ENCODE measurements at regions not wholly inside any gene's neighbourhood (a gene's known extent, or its start where the extent isn't known, plus 50 kb on each side); places are given as distances from the start of the nearest gene placed in this dataset.

DNA sequence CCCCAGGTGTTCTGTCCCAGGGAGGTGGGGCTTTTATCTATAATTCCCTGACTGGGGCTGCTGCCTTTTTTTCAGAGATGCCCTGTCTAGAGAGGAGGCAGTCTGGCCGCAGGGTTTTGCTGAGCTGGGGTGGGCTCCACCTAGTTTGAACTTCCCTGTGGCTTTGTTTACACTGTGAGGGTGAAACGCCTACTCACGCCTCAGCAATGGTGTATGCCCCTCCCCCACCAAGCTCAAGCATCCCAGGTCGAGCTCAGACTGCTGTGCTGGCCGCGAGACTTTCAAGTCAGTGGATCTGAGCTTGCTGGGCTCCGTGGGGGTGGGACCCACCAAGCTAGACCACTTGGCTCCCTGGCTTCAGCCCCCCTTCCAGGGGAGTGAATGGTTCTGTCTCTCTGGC is 124.3 kb downstream of the CENPF start:
- H3K4me3 Mint-ChIP-seq, result no peak overlapping the region
- no peaks in the 10 kb centered on the region for H3K4me1 Mint-ChIP-seq (ENCODE audit: low read depth)
- peaks cover 2% of the 10 kb centered on the region for H3K9me3 Mint-ChIP-seq
- no peak overlapping the region for H3K27ac Mint-ChIP-seq
- H3K36me3 Mint-ChIP-seq (ENCODE audit: low read depth), result peaks cover 15% of the 10 kb centered on the region
- TF ChIP-seq, protein P1, sequence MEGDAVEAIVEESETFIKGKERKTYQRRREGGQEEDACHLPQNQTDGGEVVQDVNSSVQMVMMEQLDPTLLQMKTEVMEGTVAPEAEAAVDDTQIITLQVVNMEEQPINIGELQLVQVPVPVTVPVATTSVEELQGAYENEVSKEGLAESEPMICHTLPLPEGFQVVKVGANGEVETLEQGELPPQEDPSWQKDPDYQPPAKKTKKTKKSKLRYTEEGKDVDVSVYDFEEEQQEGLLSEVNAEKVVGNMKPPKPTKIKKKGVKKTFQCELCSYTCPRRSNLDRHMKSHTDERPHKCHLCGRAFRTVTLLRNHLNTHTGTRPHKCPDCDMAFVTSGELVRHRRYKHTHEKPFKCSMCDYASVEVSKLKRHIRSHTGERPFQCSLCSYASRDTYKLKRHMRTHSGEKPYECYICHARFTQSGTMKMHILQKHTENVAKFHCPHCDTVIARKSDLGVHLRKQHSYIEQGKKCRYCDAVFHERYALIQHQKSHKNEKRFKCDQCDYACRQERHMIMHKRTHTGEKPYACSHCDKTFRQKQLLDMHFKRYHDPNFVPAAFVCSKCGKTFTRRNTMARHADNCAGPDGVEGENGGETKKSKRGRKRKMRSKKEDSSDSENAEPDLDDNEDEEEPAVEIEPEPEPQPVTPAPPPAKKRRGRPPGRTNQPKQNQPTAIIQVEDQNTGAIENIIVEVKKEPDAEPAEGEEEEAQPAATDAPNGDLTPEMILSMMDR (IDR thresholded peaks at IDR 0.05), result no peak
- peaks cover 8% of the 10 kb centered on the region; the same call in 1 of the 2 replicates for H3K27me3 Mint-ChIP-seq (ENCODE audit: insufficient read depth)
- no peak for DNase-seq

DNA sequence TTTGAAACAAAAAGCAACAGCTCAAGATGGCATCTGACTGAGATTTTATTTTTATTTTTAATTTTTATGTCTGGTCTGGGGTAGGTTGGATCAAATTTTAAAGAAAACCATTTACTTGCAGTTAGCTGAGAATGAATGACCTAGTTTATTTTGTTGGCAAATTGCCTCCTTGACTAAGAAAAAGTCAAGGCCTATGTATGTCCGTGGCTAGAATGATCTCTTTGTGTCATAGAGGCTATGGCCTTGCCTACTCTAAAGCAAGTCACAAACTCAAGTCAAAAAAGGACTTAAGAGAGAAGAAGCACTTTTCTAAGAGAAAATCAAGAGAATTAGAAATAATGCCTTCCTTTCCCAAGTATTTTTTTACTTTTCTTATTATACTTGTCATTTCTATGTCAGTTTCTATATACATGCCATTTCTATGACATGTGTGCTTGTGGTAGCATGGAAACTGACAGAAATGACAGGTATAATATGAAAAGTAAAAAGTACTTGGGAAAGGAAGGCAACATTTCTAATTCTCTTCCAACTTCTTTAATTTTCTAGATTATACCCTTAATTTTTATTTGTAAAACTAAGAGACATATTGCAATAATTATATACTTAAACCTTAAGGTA is 136.7 kb downstream of the CENPF start:
- Mint-ChIP-seq H3K4me1 (ENCODE audit: low read depth) (peaks cover 21% of the 10 kb centered on the region; the same call in 1 of the 2 replicates), H3K36me3 (ENCODE audit: low read depth) (no peaks in the 10 kb centered on the region), H3K27me3 (ENCODE audit: insufficient read depth) (peaks cover 3% of the 10 kb centered on the region; the same call in 1 of the 2 replicates), H3K27ac (no peak overlapping the region), H3K9me3 (no peaks in the 10 kb centered on the region), H3K4me3 (no peak overlapping the region)
- no peak for DNase-seq
- TF ChIP-seq, protein P1 (IDR thresholded peaks at IDR 0.05), result no peak

DNA sequence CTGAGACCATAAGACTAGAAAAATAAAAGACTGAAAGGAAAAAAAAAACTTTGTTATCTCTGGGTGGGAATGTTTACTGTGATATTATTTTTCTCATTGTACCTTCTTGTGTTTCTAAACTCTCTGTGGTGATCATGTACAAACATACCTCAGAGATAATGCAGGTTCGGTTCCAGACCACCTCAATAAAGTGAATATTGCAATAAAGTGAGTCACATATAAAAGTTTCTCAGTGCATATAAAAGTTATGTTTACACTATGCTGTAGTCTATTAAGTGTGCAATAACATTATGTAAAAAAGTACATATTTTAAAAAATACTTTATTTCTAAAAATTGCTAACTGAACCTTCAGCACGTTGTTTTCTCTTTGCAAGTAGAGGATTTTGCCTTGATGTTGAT is 137.5 kb downstream of the CENPF start:
- Mint-ChIP-seq H3K27me3 (ENCODE audit: insufficient read depth) (peaks cover 3% of the 10 kb centered on the region; the same call in 1 of the 2 replicates), H3K36me3 (ENCODE audit: low read depth) (no peaks in the 10 kb centered on the region), H3K4me3 (no peak overlapping the region), H3K4me1 (ENCODE audit: low read depth) (peaks cover 27% of the 10 kb centered on the region; the same call in 1 of the 2 replicates), H3K27ac (no peak overlapping the region), H3K9me3 (no peaks in the 10 kb centered on the region)
- no peak for DNase-seq
- TF ChIP-seq, protein P1 (IDR thresholded peaks at IDR 0.05), result no peak

DNA sequence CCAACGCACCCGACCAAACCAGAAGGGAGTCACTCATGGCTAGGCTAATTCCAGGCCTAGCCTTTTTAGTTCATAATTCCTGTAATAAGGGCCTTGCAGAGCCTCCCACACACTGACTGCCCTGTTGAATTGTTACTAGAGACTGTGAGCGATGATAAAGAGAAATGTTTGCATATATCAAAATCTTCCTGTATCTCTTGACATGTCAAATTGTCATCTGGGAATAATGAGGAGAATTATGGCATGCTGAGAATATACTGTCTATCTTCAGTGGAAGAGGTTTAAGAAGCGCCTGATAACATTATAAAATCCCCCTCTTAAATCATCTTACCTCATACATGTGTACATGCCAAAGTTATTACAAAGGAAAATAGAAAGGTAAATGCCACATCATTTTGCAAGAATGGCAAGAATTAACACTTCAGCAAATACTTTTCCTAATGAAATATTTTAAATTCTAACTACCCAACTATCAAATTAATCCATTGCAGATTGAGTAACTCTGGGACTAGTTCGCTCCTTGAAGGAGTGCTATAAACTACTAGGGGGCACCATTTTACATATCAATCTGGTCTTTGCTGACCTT is 144.1 kb downstream of the CENPF start:
- no peak for DNase-seq
- Mint-ChIP-seq H3K4me3 (no peak overlapping the region), H3K27me3 (ENCODE audit: insufficient read depth) (peaks cover 4% of the 10 kb centered on the region; the same call in 1 of the 2 replicates), H3K27ac (no peak overlapping the region), H3K36me3 (ENCODE audit: low read depth) (no peaks in the 10 kb centered on the region), H3K4me1 (ENCODE audit: low read depth) (peaks cover 36% of the 10 kb centered on the region), H3K9me3 (no peaks in the 10 kb centered on the region)
- TF ChIP-seq, protein P1 (IDR thresholded peaks at IDR 0.05), result no peak

DNA sequence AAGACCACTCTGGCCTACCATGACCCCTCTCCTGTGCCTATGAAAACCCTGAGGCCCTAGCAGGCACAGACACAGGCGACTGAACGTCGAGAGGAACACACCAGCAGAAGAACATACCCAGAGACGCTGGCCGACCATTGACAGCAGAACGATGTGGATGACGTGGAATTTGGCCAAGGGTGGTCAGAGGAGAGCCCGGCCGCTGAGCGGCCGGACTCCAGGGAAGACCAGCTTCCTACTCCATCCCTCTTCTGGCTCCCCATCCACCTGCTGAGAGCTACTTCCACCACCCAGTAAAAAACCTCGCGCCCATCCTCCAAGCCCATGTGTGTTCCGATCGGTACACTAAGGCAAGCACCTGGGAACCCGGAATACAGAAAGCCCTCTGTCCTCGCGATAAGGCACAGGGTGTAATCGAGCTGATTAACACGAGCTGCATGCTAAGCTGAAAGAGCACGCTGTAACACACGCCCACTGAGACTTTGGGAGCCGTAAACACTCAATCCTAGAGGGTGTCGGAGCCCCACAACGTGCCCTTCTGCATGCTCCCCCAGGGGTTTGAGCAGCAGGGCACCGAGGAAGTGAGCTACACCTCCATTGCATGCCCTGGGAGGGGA is 150.3 kb downstream of the CENPF start:
- no peak for DNase-seq
- H3K36me3 Mint-ChIP-seq (ENCODE audit: low read depth), result peaks cover 26% of the 10 kb centered on the region
- H3K9me3 Mint-ChIP-seq, result peaks cover 17% of the 10 kb centered on the region
- H3K4me3 Mint-ChIP-seq, result no peak overlapping the region; the same call in 1 of the 2 replicates
- no peak overlapping the region; the same call in 1 of the 2 replicates for H3K27ac Mint-ChIP-seq
- TF ChIP-seq, protein P1 (IDR thresholded peaks at IDR 0.05), result no peak
- peaks cover 34% of the 10 kb centered on the region; the same call in 1 of the 2 replicates for H3K4me1 Mint-ChIP-seq (ENCODE audit: low read depth)
- H3K27me3 Mint-ChIP-seq (ENCODE audit: insufficient read depth), result 0 out of 2 replicates have a peak, but pooled peaks cover 2% of the 10 kb centered on the region
